ENCODE measurements at regions not wholly inside any gene's neighbourhood (a gene's known extent, or its start where the extent isn't known, plus 50 kb on each side); places are given as distances from the start of the nearest gene placed in this dataset.

DNA sequence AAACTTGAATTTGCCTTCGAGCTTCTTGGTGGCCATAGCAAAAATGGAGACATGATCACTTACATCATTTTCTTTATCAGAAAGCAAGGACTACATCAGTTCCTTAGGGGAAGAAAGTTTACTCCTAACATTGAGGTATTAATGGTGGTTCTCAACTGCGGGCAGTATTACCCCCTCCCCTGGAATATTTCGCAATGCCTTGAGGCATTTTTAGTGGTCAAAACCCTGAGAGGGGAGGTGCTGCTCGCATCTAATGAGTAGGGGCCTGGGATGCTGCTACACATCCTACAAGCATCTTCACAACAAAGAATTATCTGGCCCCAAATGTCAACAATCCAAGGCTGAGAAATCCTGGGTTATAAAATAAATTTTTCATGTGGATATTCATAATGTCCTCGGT is 222.2 kb upstream of the TSHZ2 start:
- Histone ChIP-seq H3K23ac (ENCODE audit: insufficient read length) (no peak overlapping the region), H3K23me2 (ENCODE audit: low read depth, low read length) (no peaks in the 10 kb centered on the region), H4K5ac (ENCODE audit: insufficient read length, low read depth, low read length) (no peak overlapping the region), H3K79me1 (ENCODE audit: low read depth, low read length) (no peaks in the 10 kb centered on the region), H2AFZ (ENCODE audit: low read length) (no peak overlapping the region), H3K9me3 (ENCODE audit: insufficient read depth in 2 of 2, low read depth in 1 of 2, low read length in 1 of 2) (no peaks in the 10 kb centered on the region), H3K4me2 (ENCODE audit: insufficient read depth in 1 of 2, low read depth in 2 of 2, low read length in 2 of 2) (no peak overlapping the region), H3K79me2 (ENCODE audit: control insufficient read depth in 1 of 2, insufficient read depth in 2 of 2, low read length in 2 of 2) (no peaks in the 10 kb centered on the region), H3K4me1 (replicated peaks in 1 of 4; ENCODE audit: control insufficient read depth in 3 of 4, insufficient read depth in 4 of 4, low read length in 3 of 4) (peaks cover 0 to 3% (median 0%) of the 10 kb centered on the region in 4 experiments; a peak in 1 of 7 replicates), H3K36me3 (ENCODE audit: control insufficient read depth in 2 of 4, insufficient read depth in 4 of 4, low read length in 3 of 4) (no peaks in the 10 kb centered on the region), H2BK15ac (ENCODE audit: low read length) (no peak overlapping the region), H2BK5ac (ENCODE audit: low read depth, low read length) (no peak overlapping the region), H3K9ac (replicated peaks in 1 of 4; ENCODE audit: extremely low read depth in 1 of 4, low read depth in 3 of 4, low read length in 3 of 4) (no peak overlapping the region), H2AK5ac (ENCODE audit: low read depth, low read length) (no peak overlapping the region), H4K91ac (replicated peaks; ENCODE audit: insufficient read length, low read length) (no peak overlapping the region), H3K4ac (replicated peaks; ENCODE audit: insufficient read length, low read depth, low read length) (no peak overlapping the region), H3K56ac (replicated peaks; ENCODE audit: insufficient read length, low read depth, low read length) (no peak overlapping the region), H4K8ac (ENCODE audit: extremely low read depth, insufficient read depth, low read length) (no peak overlapping the region), H3K27me3 (replicated peaks in 1 of 4; ENCODE audit: control insufficient read depth in 3 of 4, extremely low read depth in 1 of 4, insufficient read depth in 3 of 4, low read length in 3 of 4) (no peaks in the 10 kb centered on the region), H3K27ac (ENCODE audit: low read depth, low read length) (no peak overlapping the region), H3K14ac (ENCODE audit: insufficient read length) (no peak overlapping the region), H3K18ac (ENCODE audit: extremely low read depth, low read length) (no peak overlapping the region), H4K20me1 (replicated peaks in 1 of 2; ENCODE audit: control insufficient read depth in 1 of 2, insufficient read depth in 2 of 2, low read length in 2 of 2) (no peaks in the 10 kb centered on the region), H2BK120ac (replicated peaks; ENCODE audit: low read depth, low read length) (no peak overlapping the region), H2BK12ac (ENCODE audit: low read depth, low read length) (no peak overlapping the region), H2BK20ac (ENCODE audit: low read length) (no peak overlapping the region), H3K4me3 (ENCODE audit: extremely low read depth in 1 of 4, insufficient read depth in 2 of 4, low read depth in 3 of 4, low read length in 4 of 4) (no peak overlapping the region)
- ChIA-PET POLR2A (ENCODE audit: partially characterized antibody) (no interaction called here), CTCF (ENCODE audit: partially characterized antibody) (no interaction called here)
- no peak for FAIRE-seq
- no peak for DNase-seq (ENCODE audit: low read depth in 1 of 2, low spot score in 2 of 2)
- WGBS, 2 experiments (ENCODE audit: extremely low coverage in 1 of 2, insufficient coverage in 1 of 2, insufficient read length in 1 of 2, insufficient replicate concordance in 2 of 2, low coverage in 1 of 2, low lambda C conversion rate in 2 of 2, missing lambda C conversion rate in 1 of 2): 89% methylated on average over 5 of the region's 5 CpGs; no CpG with 5 or more reads in 1 of the 2 experiments
- TF ChIP-seq, protein P1, sequence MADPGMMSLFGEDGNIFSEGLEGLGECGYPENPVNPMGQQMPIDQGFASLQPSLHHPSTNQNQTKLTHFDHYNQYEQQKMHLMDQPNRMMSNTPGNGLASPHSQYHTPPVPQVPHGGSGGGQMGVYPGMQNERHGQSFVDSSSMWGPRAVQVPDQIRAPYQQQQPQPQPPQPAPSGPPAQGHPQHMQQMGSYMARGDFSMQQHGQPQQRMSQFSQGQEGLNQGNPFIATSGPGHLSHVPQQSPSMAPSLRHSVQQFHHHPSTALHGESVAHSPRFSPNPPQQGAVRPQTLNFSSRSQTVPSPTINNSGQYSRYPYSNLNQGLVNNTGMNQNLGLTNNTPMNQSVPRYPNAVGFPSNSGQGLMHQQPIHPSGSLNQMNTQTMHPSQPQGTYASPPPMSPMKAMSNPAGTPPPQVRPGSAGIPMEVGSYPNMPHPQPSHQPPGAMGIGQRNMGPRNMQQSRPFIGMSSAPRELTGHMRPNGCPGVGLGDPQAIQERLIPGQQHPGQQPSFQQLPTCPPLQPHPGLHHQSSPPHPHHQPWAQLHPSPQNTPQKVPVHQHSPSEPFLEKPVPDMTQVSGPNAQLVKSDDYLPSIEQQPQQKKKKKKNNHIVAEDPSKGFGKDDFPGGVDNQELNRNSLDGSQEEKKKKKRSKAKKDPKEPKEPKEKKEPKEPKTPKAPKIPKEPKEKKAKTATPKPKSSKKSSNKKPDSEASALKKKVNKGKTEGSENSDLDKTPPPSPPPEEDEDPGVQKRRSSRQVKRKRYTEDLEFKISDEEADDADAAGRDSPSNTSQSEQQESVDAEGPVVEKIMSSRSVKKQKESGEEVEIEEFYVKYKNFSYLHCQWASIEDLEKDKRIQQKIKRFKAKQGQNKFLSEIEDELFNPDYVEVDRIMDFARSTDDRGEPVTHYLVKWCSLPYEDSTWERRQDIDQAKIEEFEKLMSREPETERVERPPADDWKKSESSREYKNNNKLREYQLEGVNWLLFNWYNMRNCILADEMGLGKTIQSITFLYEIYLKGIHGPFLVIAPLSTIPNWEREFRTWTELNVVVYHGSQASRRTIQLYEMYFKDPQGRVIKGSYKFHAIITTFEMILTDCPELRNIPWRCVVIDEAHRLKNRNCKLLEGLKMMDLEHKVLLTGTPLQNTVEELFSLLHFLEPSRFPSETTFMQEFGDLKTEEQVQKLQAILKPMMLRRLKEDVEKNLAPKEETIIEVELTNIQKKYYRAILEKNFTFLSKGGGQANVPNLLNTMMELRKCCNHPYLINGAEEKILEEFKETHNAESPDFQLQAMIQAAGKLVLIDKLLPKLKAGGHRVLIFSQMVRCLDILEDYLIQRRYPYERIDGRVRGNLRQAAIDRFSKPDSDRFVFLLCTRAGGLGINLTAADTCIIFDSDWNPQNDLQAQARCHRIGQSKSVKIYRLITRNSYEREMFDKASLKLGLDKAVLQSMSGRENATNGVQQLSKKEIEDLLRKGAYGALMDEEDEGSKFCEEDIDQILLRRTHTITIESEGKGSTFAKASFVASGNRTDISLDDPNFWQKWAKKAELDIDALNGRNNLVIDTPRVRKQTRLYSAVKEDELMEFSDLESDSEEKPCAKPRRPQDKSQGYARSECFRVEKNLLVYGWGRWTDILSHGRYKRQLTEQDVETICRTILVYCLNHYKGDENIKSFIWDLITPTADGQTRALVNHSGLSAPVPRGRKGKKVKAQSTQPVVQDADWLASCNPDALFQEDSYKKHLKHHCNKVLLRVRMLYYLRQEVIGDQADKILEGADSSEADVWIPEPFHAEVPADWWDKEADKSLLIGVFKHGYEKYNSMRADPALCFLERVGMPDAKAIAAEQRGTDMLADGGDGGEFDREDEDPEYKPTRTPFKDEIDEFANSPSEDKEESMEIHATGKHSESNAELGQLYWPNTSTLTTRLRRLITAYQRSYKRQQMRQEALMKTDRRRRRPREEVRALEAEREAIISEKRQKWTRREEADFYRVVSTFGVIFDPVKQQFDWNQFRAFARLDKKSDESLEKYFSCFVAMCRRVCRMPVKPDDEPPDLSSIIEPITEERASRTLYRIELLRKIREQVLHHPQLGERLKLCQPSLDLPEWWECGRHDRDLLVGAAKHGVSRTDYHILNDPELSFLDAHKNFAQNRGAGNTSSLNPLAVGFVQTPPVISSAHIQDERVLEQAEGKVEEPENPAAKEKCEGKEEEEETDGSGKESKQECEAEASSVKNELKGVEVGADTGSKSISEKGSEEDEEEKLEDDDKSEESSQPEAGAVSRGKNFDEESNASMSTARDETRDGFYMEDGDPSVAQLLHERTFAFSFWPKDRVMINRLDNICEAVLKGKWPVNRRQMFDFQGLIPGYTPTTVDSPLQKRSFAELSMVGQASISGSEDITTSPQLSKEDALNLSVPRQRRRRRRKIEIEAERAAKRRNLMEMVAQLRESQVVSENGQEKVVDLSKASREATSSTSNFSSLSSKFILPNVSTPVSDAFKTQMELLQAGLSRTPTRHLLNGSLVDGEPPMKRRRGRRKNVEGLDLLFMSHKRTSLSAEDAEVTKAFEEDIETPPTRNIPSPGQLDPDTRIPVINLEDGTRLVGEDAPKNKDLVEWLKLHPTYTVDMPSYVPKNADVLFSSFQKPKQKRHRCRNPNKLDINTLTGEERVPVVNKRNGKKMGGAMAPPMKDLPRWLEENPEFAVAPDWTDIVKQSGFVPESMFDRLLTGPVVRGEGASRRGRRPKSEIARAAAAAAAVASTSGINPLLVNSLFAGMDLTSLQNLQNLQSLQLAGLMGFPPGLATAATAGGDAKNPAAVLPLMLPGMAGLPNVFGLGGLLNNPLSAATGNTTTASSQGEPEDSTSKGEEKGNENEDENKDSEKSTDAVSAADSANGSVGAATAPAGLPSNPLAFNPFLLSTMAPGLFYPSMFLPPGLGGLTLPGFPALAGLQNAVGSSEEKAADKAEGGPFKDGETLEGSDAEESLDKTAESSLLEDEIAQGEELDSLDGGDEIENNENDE (IDR thresholded peaks at IDR 0.05; ENCODE audit: insufficient replicate concordance, low read length): no peak

Measured in H1 (cell line).